ENCODE measurements at regions not wholly inside any gene's neighbourhood (a gene's known extent, or its start where the extent isn't known, plus 50 kb on each side); places are given as distances from the start of the nearest gene placed in this dataset.

DNA sequence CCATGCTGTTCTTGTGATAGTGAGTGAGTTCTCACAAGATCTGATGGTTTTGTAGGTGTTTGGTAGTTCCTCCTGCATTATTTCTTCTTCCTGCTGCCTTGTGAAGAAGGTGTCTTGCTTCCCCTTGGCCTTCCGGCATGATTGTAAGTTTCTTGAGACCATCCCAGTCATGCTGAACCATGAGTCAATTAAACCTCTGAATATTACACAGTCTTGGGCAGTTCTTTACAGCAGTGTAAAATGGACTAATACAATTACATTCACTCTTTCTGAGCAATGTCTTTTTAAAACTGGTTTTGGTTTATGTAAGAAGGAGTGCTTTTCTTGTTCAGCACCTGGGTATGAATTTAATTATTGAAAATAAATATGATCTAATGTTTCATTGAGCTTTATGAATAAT lies 50.7 kb upstream of the ARRDC3 start:
- TF ChIP-seq POLR2AphosphoS5 (IDR thresholded peaks at IDR 0.05; ENCODE audit: low read depth) (no peak), CREB1 (CRISPR knock-in tag; IDR thresholded peaks at IDR 0.05; ENCODE audit: low read depth) (no peak)
- TF ChIP-seq, protein P1, sequence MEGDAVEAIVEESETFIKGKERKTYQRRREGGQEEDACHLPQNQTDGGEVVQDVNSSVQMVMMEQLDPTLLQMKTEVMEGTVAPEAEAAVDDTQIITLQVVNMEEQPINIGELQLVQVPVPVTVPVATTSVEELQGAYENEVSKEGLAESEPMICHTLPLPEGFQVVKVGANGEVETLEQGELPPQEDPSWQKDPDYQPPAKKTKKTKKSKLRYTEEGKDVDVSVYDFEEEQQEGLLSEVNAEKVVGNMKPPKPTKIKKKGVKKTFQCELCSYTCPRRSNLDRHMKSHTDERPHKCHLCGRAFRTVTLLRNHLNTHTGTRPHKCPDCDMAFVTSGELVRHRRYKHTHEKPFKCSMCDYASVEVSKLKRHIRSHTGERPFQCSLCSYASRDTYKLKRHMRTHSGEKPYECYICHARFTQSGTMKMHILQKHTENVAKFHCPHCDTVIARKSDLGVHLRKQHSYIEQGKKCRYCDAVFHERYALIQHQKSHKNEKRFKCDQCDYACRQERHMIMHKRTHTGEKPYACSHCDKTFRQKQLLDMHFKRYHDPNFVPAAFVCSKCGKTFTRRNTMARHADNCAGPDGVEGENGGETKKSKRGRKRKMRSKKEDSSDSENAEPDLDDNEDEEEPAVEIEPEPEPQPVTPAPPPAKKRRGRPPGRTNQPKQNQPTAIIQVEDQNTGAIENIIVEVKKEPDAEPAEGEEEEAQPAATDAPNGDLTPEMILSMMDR (conservative IDR thresholded peaks at IDR 0.05; ENCODE audit: low read depth in 2 of 2): no peak
- TF ChIP-seq, protein P2, sequence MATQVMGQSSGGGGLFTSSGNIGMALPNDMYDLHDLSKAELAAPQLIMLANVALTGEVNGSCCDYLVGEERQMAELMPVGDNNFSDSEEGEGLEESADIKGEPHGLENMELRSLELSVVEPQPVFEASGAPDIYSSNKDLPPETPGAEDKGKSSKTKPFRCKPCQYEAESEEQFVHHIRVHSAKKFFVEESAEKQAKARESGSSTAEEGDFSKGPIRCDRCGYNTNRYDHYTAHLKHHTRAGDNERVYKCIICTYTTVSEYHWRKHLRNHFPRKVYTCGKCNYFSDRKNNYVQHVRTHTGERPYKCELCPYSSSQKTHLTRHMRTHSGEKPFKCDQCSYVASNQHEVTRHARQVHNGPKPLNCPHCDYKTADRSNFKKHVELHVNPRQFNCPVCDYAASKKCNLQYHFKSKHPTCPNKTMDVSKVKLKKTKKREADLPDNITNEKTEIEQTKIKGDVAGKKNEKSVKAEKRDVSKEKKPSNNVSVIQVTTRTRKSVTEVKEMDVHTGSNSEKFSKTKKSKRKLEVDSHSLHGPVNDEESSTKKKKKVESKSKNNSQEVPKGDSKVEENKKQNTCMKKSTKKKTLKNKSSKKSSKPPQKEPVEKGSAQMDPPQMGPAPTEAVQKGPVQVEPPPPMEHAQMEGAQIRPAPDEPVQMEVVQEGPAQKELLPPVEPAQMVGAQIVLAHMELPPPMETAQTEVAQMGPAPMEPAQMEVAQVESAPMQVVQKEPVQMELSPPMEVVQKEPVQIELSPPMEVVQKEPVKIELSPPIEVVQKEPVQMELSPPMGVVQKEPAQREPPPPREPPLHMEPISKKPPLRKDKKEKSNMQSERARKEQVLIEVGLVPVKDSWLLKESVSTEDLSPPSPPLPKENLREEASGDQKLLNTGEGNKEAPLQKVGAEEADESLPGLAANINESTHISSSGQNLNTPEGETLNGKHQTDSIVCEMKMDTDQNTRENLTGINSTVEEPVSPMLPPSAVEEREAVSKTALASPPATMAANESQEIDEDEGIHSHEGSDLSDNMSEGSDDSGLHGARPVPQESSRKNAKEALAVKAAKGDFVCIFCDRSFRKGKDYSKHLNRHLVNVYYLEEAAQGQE (IDR thresholded peaks at IDR 0.05; ENCODE audit: unreplicated experiment): no peak

All from GM23338 (cell line).